RWPE1 (cell line): ENCODE measurements at regions not wholly inside any gene's neighbourhood (a gene's known extent, or its start where the extent isn't known, plus 50 kb on each side); places are given as distances from the start of the nearest gene placed in this dataset.

Experiments
- CTCF ChIA-PET: fragments of 350-600 bp; sonication (Branson Sonifier 250); formaldehyde crosslinking; extraction: SDS; loops from one replicate; lab custom pipeline; 2021; lab: Yijun Ruan, JAX
- POLR2A ChIA-PET: fragments of 400-600 bp; formaldehyde crosslinking; extraction: SDS; loops from one replicate; lab custom pipeline; 2020; ENCODE audit warnings: antibody characterized with exemption; ENCODE audit not compliant: low non-redundant PET; lab: Yijun Ruan, JAX
- DNase-seq: peaks from one replicate; pipeline ENCODE4 v3.0.0; 2012; ENCODE audit warnings: low spot score
- H3K27ac ChIP-seq: fragments of 450-650 bp; 2 replicates; pipeline ENCODE4 v1.5.1; 2017
- CTCF ChIP-seq: fragments of 450-650 bp; conservative IDR thresholded peaks from 2 replicates; pipeline ENCODE4 v1.5.1; 2017; ENCODE audit warnings: low read depth, mild to moderate bottlenecking

GRCh38 chr3:55202326-55202725 lies 274.5 kb upstream of the LRTM1 start:
- peak; percentile 11 for DNase-seq
- TF ChIP-seq CTCF, result no peak
- ChIA-PET CTCF (interaction anchor here (0.7 kb wide), 1 partner anchor 333 kb away, joined by 6 read pairs; no protein-coding TSS in a partner anchor), POLR2A (no interaction called here)
- no peak overlapping the region for H3K27ac ChIP-seq

- no peak for DNase-seq
- TF ChIP-seq CTCF, result no peak
- ChIA-PET CTCF (no interaction called here), POLR2A (no interaction called here)
- H3K27ac ChIP-seq, result no peak overlapping the region
Measured at GRCh38 chr3:55201779-55202178, 273.9 kb upstream of the LRTM1 start.

- POLR2A ChIA-PET, result no interaction called here
- CTCF ChIA-PET, result no interaction called here
Measured at GRCh38 chr3:55200906-55201305, 273.0 kb upstream of the LRTM1 start.

GRCh38 chr3:55198554-55198953 lies 270.7 kb upstream of the LRTM1 start:
- ChIA-PET POLR2A (no interaction called here), CTCF (interaction anchor here (0.6 kb wide), 1 partner anchor 663 kb away, joined by 3 read pairs; no protein-coding TSS in a partner anchor)
- no peak overlapping the region for H3K27ac ChIP-seq
- DNase-seq, result no peak
- TF ChIP-seq CTCF, result no peak

More at GRCh38 chr3:55200906-55201305, 273.0 kb upstream of the LRTM1 start:
- no peak for TF ChIP-seq CTCF
- H3K27ac ChIP-seq, result no peak overlapping the region
- DNase-seq, result no peak

GRCh38 chr3:55197021-55197420 lies 269.2 kb upstream of the LRTM1 start:
- POLR2A ChIA-PET, result no interaction called here
- no peak for TF ChIP-seq CTCF
- DNase-seq, result no peak
- CTCF ChIA-PET, result no interaction called here
- no peak overlapping the region for H3K27ac ChIP-seq

- DNase-seq, result no peak
- no peak overlapping the region for H3K27ac ChIP-seq
- POLR2A ChIA-PET, result no interaction called here
- no peak for TF ChIP-seq CTCF
- CTCF ChIA-PET, result no interaction called here
Measured at GRCh38 chr3:55196495-55196894, 268.6 kb upstream of the LRTM1 start.
